ENCODE measurements at regions not wholly inside any gene's neighbourhood (a gene's known extent, or its start where the extent isn't known, plus 50 kb on each side); places are given as distances from the start of the nearest gene placed in this dataset.

- TF ChIP-seq CTCF (IDR thresholded peaks at IDR 0.05): no peak
- TF ChIP-seq RCOR1 (IDR thresholded peaks at IDR 0.05; ENCODE audit: low read length): no peak
- no peak for TF ChIP-seq RAD21 (IDR thresholded peaks at IDR 0.05; ENCODE audit: low read length)
- TF ChIP-seq POLR2AphosphoS5 (IDR thresholded peaks at IDR 0.05; ENCODE audit: low read depth, low read length): no peak
- TF ChIP-seq PBX3 (IDR thresholded peaks at IDR 0.05): no peak
- no peak for TF ChIP-seq REST (IDR thresholded peaks at IDR 0.05; ENCODE audit: low read depth, low read length)
- TF ChIP-seq NRF1 (IDR thresholded peaks at IDR 0.05; ENCODE audit: low read depth, low read length): no peak
- TF ChIP-seq EP300 (IDR thresholded peaks at IDR 0.05; ENCODE audit: borderline replicate concordance in 1 of 2, low read depth in 1 of 2, low read length in 1 of 2): no peak
- TF ChIP-seq IRF3 (IDR thresholded peaks at IDR 0.05; ENCODE audit: low read depth, low read length): no peak
Measured at GRCh38 chr12:94736820-94737219, 86.5 kb upstream of the TMCC3 start.

Data from SK-N-SH (cell line).